ACC112 (cell line): ENCODE measurements at regions not wholly inside any gene's neighbourhood (a gene's known extent, or its start where the extent isn't known, plus 50 kb on each side); places are given as distances from the start of the nearest gene placed in this dataset.

Experiments used
- H2AFZ ChIP-seq: fragments of 200-600 bp; sonication (generic); one replicate; pipeline ENCODE4 v1.6.0; 2017; ENCODE audit warnings: antibody characterized with exemption, low read length; ENCODE audit not compliant: unreplicated experiment
- H3K27ac ChIP-seq: fragments of 200-600 bp; sonication (generic); 2 replicates; pipeline ENCODE4 v1.5.1; 2014; ENCODE audit warnings: low read depth, mild to moderate bottlenecking, antibody characterized with exemption, low read length, moderate library complexity
- H3K27me3 ChIP-seq: fragments of 200-600 bp; sonication (generic); 2 replicates; pipeline ENCODE4 v1.6.1; 2014; ENCODE audit warnings: mild to moderate bottlenecking, antibody characterized with exemption, low read length, moderate library complexity, mixed read lengths; ENCODE audit not compliant: insufficient read depth
- H3K36me3 ChIP-seq: fragments of 200-600 bp; sonication (generic); 2 replicates; pipeline ENCODE4 v1.6.1; 2016; ENCODE audit warnings: mild to moderate bottlenecking, antibody characterized with exemption, low read length, moderate library complexity, mixed read lengths; ENCODE audit not compliant: insufficient read depth
- H3K4me1 ChIP-seq: fragments of 200-600 bp; sonication (generic); one replicate; pipeline ENCODE4 v1.6.1; 2016; ENCODE audit warnings: low read length, mixed read lengths; ENCODE audit not compliant: insufficient read depth, unreplicated experiment, control insufficient read depth
- H3K4me3 ChIP-seq: fragments of 200-600 bp; sonication (generic); 2 replicates; pipeline ENCODE4 v1.5.1; 2014; ENCODE audit warnings: mild to moderate bottlenecking, low read depth, low read length
- H3K79me2 ChIP-seq: fragments of 200-600 bp; sonication (generic); one replicate; pipeline ENCODE4 v1.6.0; 2016; ENCODE audit warnings: low read length; ENCODE audit not compliant: control insufficient read depth, unreplicated experiment, insufficient read depth

DNA sequence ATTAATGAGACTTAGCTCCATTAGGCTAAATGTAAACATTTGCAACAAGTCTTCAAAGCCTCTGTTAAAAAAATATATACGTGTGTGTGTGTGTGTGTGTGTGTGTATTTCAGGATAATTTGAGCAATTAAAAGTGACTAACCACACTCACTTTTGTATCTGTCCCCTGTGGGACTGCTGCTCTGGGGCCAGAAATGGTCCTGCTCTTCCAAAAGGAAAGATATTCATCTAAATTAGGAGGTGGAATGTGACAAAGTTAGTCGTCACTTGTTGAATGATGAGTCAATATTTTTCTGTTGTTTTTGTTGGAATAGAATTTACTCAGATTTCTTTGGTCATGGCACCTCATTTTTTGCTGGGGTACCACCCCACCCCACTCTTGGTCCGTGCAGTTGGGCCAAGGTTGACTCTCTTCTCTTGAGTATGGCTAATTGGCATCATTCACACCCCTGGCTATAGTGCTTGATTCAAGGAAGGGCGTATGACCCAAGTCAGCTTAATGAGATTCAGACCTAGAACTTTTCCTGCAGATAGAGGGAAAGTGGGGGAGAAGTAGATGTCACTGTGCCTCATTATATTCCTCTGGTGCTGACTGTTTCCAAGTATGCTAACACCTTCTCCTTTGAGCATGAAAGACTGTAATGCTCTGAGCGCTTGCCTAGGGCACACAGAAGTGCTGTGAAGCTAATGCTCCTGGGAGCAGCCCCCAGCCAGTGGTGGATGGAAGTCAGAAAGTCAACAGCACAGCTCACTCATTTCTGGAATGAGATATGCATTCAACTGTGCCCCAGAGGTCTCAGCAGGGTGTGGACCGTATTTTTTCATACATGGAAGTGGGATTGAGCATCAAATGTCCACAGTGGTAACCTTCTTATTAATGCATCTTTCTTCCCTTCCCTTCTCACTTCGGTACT lies 577.0 kb upstream of the TBX3 start:
- no peaks in the 10 kb centered on the region for H3K36me3 ChIP-seq
- H3K79me2 ChIP-seq: no peaks in the 10 kb centered on the region
- H3K27me3 ChIP-seq: no peaks in the 10 kb centered on the region
- H3K4me1 ChIP-seq: peaks cover 5% of the 10 kb centered on the region
- H3K4me3 ChIP-seq: no peak overlapping the region
- no peak overlapping the region for H2AFZ ChIP-seq
- no peak overlapping the region for H3K27ac ChIP-seq

DNA sequence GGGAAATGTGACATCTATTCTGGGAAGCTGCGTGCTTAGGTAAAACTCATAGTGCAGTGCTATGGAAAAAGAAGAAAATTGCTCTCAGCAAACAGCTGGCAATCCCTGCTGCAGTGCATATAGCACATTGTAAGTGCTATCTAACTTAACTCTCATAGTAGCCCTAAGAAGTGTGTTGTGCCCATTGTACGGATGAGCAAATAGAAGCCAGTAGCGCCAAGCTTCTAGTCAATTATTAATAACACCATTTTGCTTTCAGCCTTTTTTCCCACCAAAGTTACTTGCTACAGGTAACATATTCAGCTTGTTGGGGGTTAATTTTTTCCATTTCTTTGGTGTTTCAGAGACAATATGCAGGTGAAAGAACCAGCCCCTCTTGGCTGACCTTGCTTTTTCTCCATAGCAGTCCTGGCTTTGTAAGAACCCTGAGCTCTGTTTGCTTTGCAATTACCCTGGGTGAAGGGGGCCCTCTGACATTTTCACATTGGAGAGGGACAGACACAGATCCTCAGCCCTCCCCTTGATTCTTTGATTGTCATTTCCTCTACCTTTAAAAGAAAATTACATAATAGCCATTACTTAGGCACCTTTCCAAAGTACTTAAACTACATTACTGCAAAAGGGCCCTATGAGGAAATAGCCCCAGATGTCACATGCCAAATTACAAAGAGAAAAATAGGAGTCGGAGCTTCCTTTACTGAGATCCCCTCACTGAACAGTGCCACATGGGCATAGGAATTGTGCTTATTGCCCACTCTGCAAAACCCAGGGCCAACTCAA lies 576.2 kb upstream of the TBX3 start:
- H2AFZ ChIP-seq: no peak overlapping the region
- H3K4me3 ChIP-seq: no peak overlapping the region
- H3K27me3 ChIP-seq: no peaks in the 10 kb centered on the region
- H3K36me3 ChIP-seq: no peaks in the 10 kb centered on the region
- H3K4me1 ChIP-seq: peaks cover 5% of the 10 kb centered on the region
- H3K79me2 ChIP-seq: no peaks in the 10 kb centered on the region
- H3K27ac ChIP-seq: no peak overlapping the region

DNA sequence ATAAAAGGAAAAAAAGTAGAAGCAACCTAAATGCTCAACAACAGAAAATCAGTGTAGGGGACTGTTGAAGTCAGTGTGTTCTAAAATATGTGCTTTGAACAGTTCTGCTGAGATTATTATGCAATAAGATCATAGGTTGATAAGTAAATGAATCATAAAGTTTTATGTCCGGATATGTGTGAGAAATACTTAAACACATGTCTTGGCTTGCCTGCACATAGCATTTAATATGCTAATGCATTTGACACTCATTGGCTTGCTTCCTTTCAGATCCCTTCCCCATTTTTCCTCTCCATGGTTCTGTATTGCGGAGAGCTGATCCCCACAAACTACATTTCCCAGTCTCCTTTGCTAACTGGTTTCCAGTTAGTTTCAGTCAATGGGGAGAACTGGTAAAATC lies 573.8 kb upstream of the TBX3 start:
- Histone ChIP-seq H3K4me3 (no peak overlapping the region), H3K79me2 (no peaks in the 10 kb centered on the region), H2AFZ (no peak overlapping the region), H3K27me3 (no peaks in the 10 kb centered on the region), H3K36me3 (no peaks in the 10 kb centered on the region), H3K27ac (no peak overlapping the region), H3K4me1 (peaks cover 5% of the 10 kb centered on the region)

DNA sequence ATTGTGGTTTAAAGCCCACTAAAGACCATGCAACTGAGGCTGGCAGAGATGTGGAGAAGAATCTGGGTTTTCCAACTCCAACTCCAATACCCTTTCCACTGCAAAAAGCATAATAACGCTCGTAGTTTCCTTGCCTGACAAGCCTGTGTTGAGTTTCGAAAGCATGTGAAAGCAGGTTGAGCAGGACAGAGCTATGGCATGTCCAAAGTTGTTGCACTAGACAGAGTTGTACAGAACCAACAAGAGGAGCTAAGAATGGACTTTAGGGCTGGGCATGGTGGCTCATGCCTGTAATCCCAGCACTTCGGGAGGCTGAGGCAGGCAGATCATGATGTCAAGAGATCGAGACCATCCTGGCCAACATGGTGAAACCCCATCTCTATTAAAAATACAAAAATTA lies 572.0 kb upstream of the TBX3 start:
- H3K27ac ChIP-seq: no peak overlapping the region
- no peaks in the 10 kb centered on the region for H3K36me3 ChIP-seq
- H3K27me3 ChIP-seq: 0 out of 2 replicates have a peak, but pooled peaks cover under 1% of the 10 kb centered on the region
- no peak overlapping the region for H2AFZ ChIP-seq
- H3K4me1 ChIP-seq: peaks cover 5% of the 10 kb centered on the region
- no peak overlapping the region for H3K4me3 ChIP-seq
- no peaks in the 10 kb centered on the region for H3K79me2 ChIP-seq

DNA sequence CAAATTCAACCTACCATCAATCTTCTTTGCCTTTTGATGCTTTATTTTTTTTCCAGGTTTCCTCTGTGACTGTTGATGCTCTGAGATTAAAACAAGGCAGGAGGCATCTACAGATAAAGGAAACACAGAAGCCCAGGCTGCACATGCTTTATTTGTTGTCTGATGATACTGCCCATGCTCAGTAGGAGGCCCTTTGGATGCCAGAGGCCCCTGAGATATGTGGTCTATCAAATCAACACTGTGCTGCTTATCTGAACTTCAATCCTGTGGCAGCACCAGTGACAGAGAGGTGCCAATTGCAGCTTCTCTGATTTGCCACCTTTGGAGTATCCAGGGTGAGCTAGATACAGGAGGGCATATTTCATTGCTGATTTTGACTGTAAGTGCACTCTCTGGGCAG lies 571.3 kb upstream of the TBX3 start:
- H3K4me3 ChIP-seq: no peak overlapping the region
- peaks cover 7% of the 10 kb centered on the region; the same call in 1 of the 2 replicates for H3K27me3 ChIP-seq
- H2AFZ ChIP-seq: no peak overlapping the region
- no peak overlapping the region for H3K27ac ChIP-seq
- no peaks in the 10 kb centered on the region for H3K36me3 ChIP-seq
- no peaks in the 10 kb centered on the region for H3K79me2 ChIP-seq
- H3K4me1 ChIP-seq: peaks cover 5% of the 10 kb centered on the region

DNA sequence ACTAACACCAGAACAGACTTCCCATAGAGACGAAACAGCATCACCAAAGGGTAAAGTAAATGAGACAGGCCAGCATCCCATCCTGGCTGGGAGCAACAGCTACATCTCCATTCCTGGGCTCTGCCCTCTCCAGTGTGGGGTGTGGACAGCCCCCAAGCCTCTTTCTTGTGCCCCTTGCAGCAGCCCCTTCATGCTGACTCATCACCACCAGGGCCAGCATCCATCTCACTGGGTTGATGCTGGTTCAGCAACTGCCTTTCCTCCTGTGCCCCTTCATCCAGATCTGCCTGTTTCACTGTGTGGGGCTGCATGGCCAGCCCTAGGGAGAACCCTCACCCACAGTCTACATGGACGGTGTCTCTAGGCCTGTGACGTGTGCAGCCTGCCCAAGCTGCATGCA lies 569.1 kb upstream of the TBX3 start:
- H2AFZ ChIP-seq: no peak overlapping the region
- H3K4me1 ChIP-seq: peaks cover 2% of the 10 kb centered on the region
- no peaks in the 10 kb centered on the region for H3K36me3 ChIP-seq
- no peaks in the 10 kb centered on the region for H3K79me2 ChIP-seq
- no peak overlapping the region for H3K27ac ChIP-seq
- H3K27me3 ChIP-seq: peaks cover 8% of the 10 kb centered on the region; the same call in 1 of the 2 replicates
- no peak overlapping the region for H3K4me3 ChIP-seq

DNA sequence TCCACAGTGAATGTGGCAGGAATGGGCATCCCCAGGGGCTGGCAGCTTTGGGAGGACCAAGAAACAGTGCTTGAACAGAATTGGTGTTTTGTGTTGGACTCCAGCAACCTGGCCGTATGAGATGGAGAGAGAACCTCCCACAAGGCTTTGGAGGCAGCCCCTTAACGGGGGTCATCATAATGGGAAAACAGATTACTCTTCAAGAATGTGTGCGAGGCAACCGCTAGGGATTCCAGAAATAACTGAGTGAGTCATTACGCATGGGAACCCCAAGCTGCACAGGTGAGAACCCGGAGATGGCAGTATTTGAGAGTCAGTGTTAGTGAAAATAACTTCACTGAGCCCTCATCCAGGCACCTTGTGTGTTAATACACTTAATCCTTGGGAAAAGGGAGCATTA lies 567.8 kb upstream of the TBX3 start:
- Histone ChIP-seq H3K27me3 (peaks cover 8% of the 10 kb centered on the region; the same call in 1 of the 2 replicates), H3K4me1 (no peaks in the 10 kb centered on the region), H3K36me3 (no peaks in the 10 kb centered on the region), H3K79me2 (no peaks in the 10 kb centered on the region), H2AFZ (no peak overlapping the region), H3K27ac (no peak overlapping the region), H3K4me3 (no peak overlapping the region)

DNA sequence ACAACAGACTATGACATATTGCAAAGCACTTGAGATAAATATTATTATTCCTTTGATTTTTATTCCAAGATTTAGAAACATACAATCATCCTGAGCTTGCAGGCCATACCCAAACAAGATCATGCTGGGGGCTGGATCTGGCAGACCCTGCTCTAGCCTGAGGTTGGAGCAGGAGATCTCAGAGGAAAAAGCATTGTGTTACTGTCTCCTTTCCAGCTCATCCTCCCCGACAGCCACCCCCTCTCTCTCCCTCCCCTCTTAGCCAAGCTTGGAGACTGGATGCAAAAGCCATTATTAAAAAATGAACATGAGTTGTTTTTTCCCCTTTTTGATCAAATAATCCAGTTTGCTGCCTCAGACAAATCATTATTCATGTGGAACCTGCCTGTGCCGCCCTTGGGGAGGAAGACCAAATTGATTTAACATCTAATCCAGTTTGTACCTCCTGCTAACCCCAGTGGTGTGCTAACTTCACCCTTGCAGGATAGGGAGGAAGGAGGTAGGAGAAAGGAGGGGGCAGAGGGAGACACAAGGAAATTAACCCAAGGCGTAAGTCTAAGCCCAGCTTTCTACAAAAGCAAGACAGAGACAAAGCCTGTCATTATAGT lies 565.8 kb upstream of the TBX3 start:
- Histone ChIP-seq H2AFZ (no peak overlapping the region), H3K4me3 (no peak overlapping the region), H3K27ac (no peak overlapping the region), H3K79me2 (no peaks in the 10 kb centered on the region), H3K27me3 (peaks cover 9% of the 10 kb centered on the region; the same call in 1 of the 2 replicates), H3K36me3 (no peaks in the 10 kb centered on the region), H3K4me1 (no peaks in the 10 kb centered on the region)

DNA sequence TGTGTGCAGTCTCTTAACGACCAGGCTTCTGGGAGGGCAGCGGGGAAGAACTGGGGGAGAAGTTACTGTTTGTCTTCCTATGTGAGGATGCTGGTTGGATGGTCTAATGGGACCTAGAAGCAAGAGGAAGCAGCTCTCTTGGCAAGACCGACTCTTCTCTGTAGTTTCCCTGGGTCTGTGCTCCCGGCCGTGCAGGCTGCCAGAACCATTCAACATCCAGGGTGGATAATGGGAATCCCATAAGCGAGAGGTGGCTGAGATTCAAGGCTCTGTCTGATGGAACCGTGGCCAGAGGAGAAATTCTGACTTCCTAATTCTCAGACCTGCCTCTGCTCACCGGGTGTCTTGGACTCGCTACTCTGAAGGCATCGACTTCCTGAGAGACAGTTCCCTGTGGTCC lies 561.0 kb upstream of the TBX3 start:
- H3K79me2 ChIP-seq: no peaks in the 10 kb centered on the region
- peaks cover 19% of the 10 kb centered on the region for H3K27me3 ChIP-seq
- H3K27ac ChIP-seq: no peak overlapping the region
- H3K4me3 ChIP-seq: no peak overlapping the region
- no peaks in the 10 kb centered on the region for H3K4me1 ChIP-seq
- no peak overlapping the region for H2AFZ ChIP-seq
- no peaks in the 10 kb centered on the region for H3K36me3 ChIP-seq

DNA sequence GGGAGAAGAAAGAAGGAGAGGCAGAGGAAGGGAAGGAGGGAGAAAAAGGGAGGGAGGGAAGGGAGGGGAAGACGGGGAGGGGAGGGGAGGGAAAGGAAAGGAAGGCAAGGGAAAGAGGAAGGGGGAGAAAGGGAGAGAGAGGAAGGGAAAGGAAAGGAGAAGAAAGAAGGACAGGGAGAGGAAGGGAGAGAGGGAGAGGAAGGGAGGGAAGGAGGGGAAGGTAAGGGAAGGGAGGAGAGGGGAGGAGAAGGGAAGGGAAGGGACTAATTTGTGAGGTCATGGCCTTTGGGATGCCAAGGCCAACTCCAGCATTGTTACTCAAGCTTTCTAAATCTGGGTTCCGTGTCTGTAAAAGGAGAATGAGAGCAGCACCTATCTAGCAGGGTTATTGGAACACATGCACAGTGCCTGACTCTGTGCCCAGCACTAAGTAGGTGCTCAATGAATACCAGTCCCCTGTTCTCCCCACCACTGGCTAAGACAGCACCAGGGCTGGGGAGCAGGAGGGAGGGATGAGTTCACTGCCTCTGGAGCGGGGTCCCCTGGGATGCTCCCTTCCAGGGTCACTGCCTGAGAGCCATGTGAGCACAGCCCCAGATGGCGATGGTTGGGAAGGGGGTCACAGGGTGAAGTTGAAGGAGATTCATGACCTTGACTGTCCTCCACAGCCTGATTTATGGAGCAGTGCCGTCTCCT lies 560.1 kb upstream of the TBX3 start:
- no peak overlapping the region for H3K27ac ChIP-seq
- no peaks in the 10 kb centered on the region for H3K79me2 ChIP-seq
- H3K36me3 ChIP-seq: no peaks in the 10 kb centered on the region
- H3K4me3 ChIP-seq: no peak overlapping the region
- H2AFZ ChIP-seq: no peak overlapping the region
- peaks cover 19% of the 10 kb centered on the region for H3K27me3 ChIP-seq
- no peaks in the 10 kb centered on the region for H3K4me1 ChIP-seq
